PC-3 (cell line): ENCODE measurements at regions not wholly inside any gene's neighbourhood (a gene's known extent, or its start where the extent isn't known, plus 50 kb on each side); places are given as distances from the start of the nearest gene placed in this dataset.
A peak's percentile ranks its signal among the peaks of the same experiment; 100 is the strongest.

ENCODE experiments used
- ATAC-seq: fragments of 200-7000 bp; cut with Tn5 transposase; 2 replicates; pipeline ENCODE4 v1.9.1; 2020; ENCODE audit warnings: mild to moderate bottlenecking, moderate library complexity
- BruUV-seq: library from RNA; stranded (reverse); fragments of 400-500 nt; replicated peaks from 2 replicates; lab custom pipeline; 2021; lab: Mats Ljungman, UMichigan
- CTCF ChIA-PET: fragments of 300-600 bp; sonication (Branson Sonifier 250); formaldehyde crosslinking; loops from one replicate; lab custom pipeline; 2022; ENCODE audit warnings: antibody characterized with exemption; lab: Charles Lee
- POLR2A ChIA-PET: fragments of 300-600 bp; sonication (Branson Sonifier 250); formaldehyde crosslinking; loops from one replicate; lab custom pipeline; 2022; ENCODE audit warnings: antibody characterized with exemption; ENCODE audit not compliant: unreplicated experiment; lab: Charles Lee
- DNase-seq: peaks from one replicate; pipeline ENCODE4 v3.0.0-alpha.2; 2015
- H2AFZ ChIP-seq: fragments of 300-600 bp; sonication (generic); 2 replicates; pipeline ENCODE4 v1.6.0; 2016; ENCODE audit warnings: antibody characterized with exemption, low read length
- H3F3A ChIP-seq: fragments of 300-600 bp; sonication (generic); one replicate; pipeline ENCODE4 v1.6.0; 2017; ENCODE audit warnings: antibody characterized with exemption, low read length, control low read depth, mild to moderate bottlenecking; ENCODE audit not compliant: unreplicated experiment
- H3K27ac ChIP-seq: fragments of 300-600 bp; sonication (generic); 2 replicates; pipeline ENCODE4 v1.5.1; 2016; ENCODE audit warnings: mild to moderate bottlenecking, low read length
- H3K27me3 ChIP-seq: fragments of 300-600 bp; sonication (generic); 2 replicates; pipeline ENCODE4 v1.6.1; 2016; ENCODE audit warnings: low read length, mixed read lengths
- H3K36me3 ChIP-seq: fragments of 300-600 bp; sonication (generic); 2 replicates; pipeline ENCODE4 v1.6.1; 2016; ENCODE audit warnings: low read depth, mixed run types, low read length, mixed read lengths
- H3K4me1 ChIP-seq: fragments of 300-600 bp; sonication (generic); 2 replicates; pipeline ENCODE4 v1.5.1; 2016; ENCODE audit warnings: low read length; ENCODE audit not compliant: insufficient read depth
- H3K4me2 ChIP-seq: fragments of 300-600 bp; sonication (generic); 2 replicates; pipeline ENCODE4 v1.6.0; 2016; ENCODE audit warnings: low read length
- H3K4me3 ChIP-seq: fragments of 300-600 bp; sonication (generic); 2 replicates; pipeline ENCODE4 v1.5.1; 2016; ENCODE audit warnings: mild to moderate bottlenecking, low read length, mixed read lengths
- H3K79me2 ChIP-seq: fragments of 300-600 bp; sonication (generic); 2 replicates; pipeline ENCODE4 v1.6.1; 2017; ENCODE audit warnings: low read length, mixed read lengths
- H3K9ac ChIP-seq: fragments of 300-600 bp; sonication (generic); 2 replicates; pipeline ENCODE4 v1.6.0; 2016; ENCODE audit warnings: mild to moderate bottlenecking, low read length
- H3K9me2 ChIP-seq: fragments of 300-600 bp; sonication (generic); replicated peaks from 2 replicates; pipeline ENCODE4 v1.6.1; 2016; ENCODE audit warnings: mixed run types, low read length, mixed read lengths
- H3K9me3 ChIP-seq: fragments of 300-600 bp; sonication (generic); 2 replicates; pipeline ENCODE4 v1.6.1; 2016; ENCODE audit warnings: low read length, mixed read lengths
- H4K20me1 ChIP-seq: fragments of 300-600 bp; sonication (generic); 2 replicates; pipeline ENCODE4 v1.6.1; 2016; ENCODE audit warnings: low read length, mixed read lengths
- EZH2 ChIP-seq: fragments of 300-600 bp; sonication (generic); IDR thresholded peaks from one replicate; pipeline ENCODE4 v1.6.1; 2017; ENCODE audit warnings: antibody characterized with exemption, mild to moderate bottlenecking, low read length; ENCODE audit not compliant: unreplicated experiment
- EZH2phosphoT487 ChIP-seq: fragments of 300-600 bp; sonication (generic); IDR thresholded peaks from 2 replicates; pipeline ENCODE4 v1.6.1; 2018; ENCODE audit warnings: mild to moderate bottlenecking, antibody characterized with exemption, low read length, borderline replicate concordance
- intact Hi-C: fragments of 100-400 bp; cut with micrococcal nuclease; formaldehyde crosslinking; loops from 2 replicates; pipeline ENCODE4 v1.9.0; 2023
- TF ChIP-seq, protein P1 (sequence below): fragments of 300-600 bp; sonication (generic); conservative IDR thresholded peaks from 2 replicates; pipeline ENCODE4 v1.5.1; 2017; ENCODE audit warnings: antibody characterized with exemption, low read depth, mild to moderate bottlenecking, low read length

DNA sequence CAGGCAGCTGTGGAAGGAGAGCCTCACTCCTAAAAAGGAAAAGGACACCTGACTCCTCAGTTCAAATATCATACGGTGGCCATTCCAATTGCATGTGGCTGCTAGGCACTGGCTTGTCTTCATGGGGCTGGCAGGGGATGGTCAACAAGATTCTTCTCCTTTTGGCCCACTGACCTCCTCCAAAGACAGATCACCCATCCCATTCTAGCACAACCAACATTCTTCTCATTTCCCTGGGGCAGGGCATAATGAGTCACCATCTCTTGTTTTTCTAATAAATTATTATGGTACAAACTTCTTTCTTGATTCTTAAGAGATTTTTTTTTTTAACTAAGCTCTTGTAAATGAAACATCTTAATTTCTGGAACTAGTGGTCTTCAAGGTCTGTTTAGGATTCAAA lies 136.7 kb upstream of the NBEA start:
- Histone ChIP-seq H3F3A (no peaks in the 10 kb centered on the region), H4K20me1 (no peaks in the 10 kb centered on the region), H3K9me2 (no peaks in the 10 kb centered on the region), H3K9ac (no peak overlapping the region), H3K4me1 (peaks cover 19% of the 10 kb centered on the region), H3K4me3 (no peak overlapping the region), H3K9me3 (no peaks in the 10 kb centered on the region), H3K27ac (no peak overlapping the region), H3K27me3 (no peaks in the 10 kb centered on the region), H2AFZ (no peak overlapping the region), H3K79me2 (no peaks in the 10 kb centered on the region), H3K36me3 (no peaks in the 10 kb centered on the region), H3K4me2 (no peak overlapping the region)
- intact Hi-C loops: no loop called here
- DNase-seq: peak; percentile 39
- CTCF ChIA-PET: no interaction called here
- peak; percentile 69 for ATAC-seq
- BruUV-seq: no TSS peak
- POLR2A ChIA-PET: no interaction called here
- TF ChIP-seq EZH2phosphoT487 (no peak), EZH2 (no peak)
- TF ChIP-seq, protein P1, sequence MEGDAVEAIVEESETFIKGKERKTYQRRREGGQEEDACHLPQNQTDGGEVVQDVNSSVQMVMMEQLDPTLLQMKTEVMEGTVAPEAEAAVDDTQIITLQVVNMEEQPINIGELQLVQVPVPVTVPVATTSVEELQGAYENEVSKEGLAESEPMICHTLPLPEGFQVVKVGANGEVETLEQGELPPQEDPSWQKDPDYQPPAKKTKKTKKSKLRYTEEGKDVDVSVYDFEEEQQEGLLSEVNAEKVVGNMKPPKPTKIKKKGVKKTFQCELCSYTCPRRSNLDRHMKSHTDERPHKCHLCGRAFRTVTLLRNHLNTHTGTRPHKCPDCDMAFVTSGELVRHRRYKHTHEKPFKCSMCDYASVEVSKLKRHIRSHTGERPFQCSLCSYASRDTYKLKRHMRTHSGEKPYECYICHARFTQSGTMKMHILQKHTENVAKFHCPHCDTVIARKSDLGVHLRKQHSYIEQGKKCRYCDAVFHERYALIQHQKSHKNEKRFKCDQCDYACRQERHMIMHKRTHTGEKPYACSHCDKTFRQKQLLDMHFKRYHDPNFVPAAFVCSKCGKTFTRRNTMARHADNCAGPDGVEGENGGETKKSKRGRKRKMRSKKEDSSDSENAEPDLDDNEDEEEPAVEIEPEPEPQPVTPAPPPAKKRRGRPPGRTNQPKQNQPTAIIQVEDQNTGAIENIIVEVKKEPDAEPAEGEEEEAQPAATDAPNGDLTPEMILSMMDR: no peak

DNA sequence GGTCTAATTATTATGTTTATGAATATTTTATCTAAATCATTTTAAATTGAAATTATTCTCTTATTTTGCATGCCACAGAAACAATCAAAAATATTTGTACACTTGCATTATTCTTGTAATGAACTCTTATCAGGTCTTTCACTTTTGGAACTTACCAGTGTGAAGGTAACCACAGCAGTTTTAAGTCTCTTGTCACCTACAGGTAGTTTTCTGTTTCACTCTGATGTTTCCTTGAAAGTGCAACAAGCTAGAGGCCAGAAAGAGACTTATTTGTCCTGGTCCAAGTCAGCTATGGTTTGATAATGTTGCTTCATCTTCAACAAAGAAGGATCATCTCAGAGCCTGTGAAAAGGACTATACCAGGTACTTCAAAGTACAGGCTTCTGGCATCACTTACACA lies 133.4 kb upstream of the NBEA start:
- Histone ChIP-seq H3K4me3 (no peak overlapping the region), H3K27ac (no peak overlapping the region), H2AFZ (no peak overlapping the region), H3F3A (no peaks in the 10 kb centered on the region), H3K4me1 (peaks cover 14% of the 10 kb centered on the region), H3K79me2 (no peaks in the 10 kb centered on the region), H3K36me3 (no peaks in the 10 kb centered on the region), H3K9ac (no peak overlapping the region), H3K9me3 (peaks cover 10% of the 10 kb centered on the region; the same call in 1 of the 2 replicates), H4K20me1 (no peaks in the 10 kb centered on the region), H3K4me2 (no peak overlapping the region), H3K27me3 (no peaks in the 10 kb centered on the region), H3K9me2 (no peaks in the 10 kb centered on the region)
- ATAC-seq: no peak
- CTCF ChIA-PET: no interaction called here
- intact Hi-C loops: no loop called here
- POLR2A ChIA-PET: no interaction called here
- no TSS peak for BruUV-seq
- TF ChIP-seq EZH2phosphoT487: no peak
- TF ChIP-seq, protein P1: no peak
- no peak for TF ChIP-seq EZH2
- no peak for DNase-seq

DNA sequence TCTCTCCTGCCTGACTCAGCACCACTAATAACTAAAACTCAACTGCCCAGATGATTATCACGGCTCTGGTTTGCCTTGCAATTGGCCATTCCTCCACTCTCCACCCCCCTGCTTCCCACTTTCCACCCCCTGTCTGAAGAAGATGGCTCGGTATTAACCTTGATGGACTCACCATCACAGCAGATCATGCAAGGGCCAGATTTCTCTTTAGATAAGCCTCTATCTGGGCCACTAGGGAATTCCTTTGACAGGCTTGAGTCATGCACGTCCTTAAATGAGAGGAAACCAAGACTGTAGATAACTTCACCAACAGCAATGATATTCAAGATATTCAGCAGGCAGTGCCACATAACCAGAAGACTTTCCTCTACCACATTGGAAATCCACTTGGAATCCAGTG lies 131.1 kb upstream of the NBEA start:
- POLR2A ChIA-PET: no interaction called here
- Histone ChIP-seq H3F3A (no peaks in the 10 kb centered on the region), H3K4me1 (no peaks in the 10 kb centered on the region), H3K27ac (no peak overlapping the region), H3K9me3 (peaks cover 10% of the 10 kb centered on the region; the same call in 1 of the 2 replicates), H3K79me2 (no peaks in the 10 kb centered on the region), H3K4me2 (no peak overlapping the region), H3K27me3 (no peaks in the 10 kb centered on the region), H3K36me3 (no peaks in the 10 kb centered on the region), H3K4me3 (no peak overlapping the region), H2AFZ (no peak overlapping the region), H3K9ac (no peak overlapping the region), H3K9me2 (no peaks in the 10 kb centered on the region), H4K20me1 (no peaks in the 10 kb centered on the region)
- DNase-seq: no peak
- CTCF ChIA-PET: no interaction called here
- no peak for ATAC-seq
- TF ChIP-seq EZH2phosphoT487: no peak
- no peak for TF ChIP-seq EZH2
- TF ChIP-seq, protein P1: no peak
- intact Hi-C loops: no loop called here
- no TSS peak for BruUV-seq
